ENCODE measurements at regions not wholly inside any gene's neighbourhood (a gene's known extent, or its start where the extent isn't known, plus 50 kb on each side); places are given as distances from the start of the nearest gene placed in this dataset.

- DNase-seq (ENCODE audit: low read depth), result no peak
- no peak for TF ChIP-seq CTCF (conservative IDR thresholded peaks at IDR 0.05; ENCODE audit: control insufficient read depth, insufficient read depth, low read depth, low read length)
- H3K4me3 ChIP-seq (ENCODE audit: control insufficient read depth, low read depth, low read length), result no peak overlapping the region
These were observed 289.5 kb upstream of the SLC30A5 start for GRCh38 chr5:68804343-68804742.

- no peak overlapping the region for H3K4me3 ChIP-seq (ENCODE audit: control insufficient read depth, low read depth, low read length)
- no peak for DNase-seq (ENCODE audit: low read depth)
- TF ChIP-seq CTCF (conservative IDR thresholded peaks at IDR 0.05; ENCODE audit: control insufficient read depth, insufficient read depth, low read depth, low read length), result no peak
These were observed 288.4 kb upstream of the SLC30A5 start for GRCh38 chr5:68805444-68805843.

- DNase-seq (ENCODE audit: low read depth), result no peak
- no peak for TF ChIP-seq CTCF (conservative IDR thresholded peaks at IDR 0.05; ENCODE audit: control insufficient read depth, insufficient read depth, low read depth, low read length)
- H3K4me3 ChIP-seq (ENCODE audit: control insufficient read depth, low read depth, low read length), result no peak overlapping the region
These were observed 276.2 kb upstream of the SLC30A5 start for GRCh38 chr5:68817632-68818031.

- no peak overlapping the region for H3K4me3 ChIP-seq (ENCODE audit: control insufficient read depth, low read depth, low read length)
- TF ChIP-seq CTCF (conservative IDR thresholded peaks at IDR 0.05; ENCODE audit: control insufficient read depth, insufficient read depth, low read depth, low read length), result no peak
- peak; percentile 21 for DNase-seq (ENCODE audit: low read depth)
These were observed 275.6 kb upstream of the SLC30A5 start for GRCh38 chr5:68818057-68818695.

GRCh38 chr5:68818870-68819269 is 274.9 kb upstream of the SLC30A5 start:
- DNase-seq (ENCODE audit: low read depth), result no peak
- no peak overlapping the region for H3K4me3 ChIP-seq (ENCODE audit: control insufficient read depth, low read depth, low read length)
- no peak for TF ChIP-seq CTCF (conservative IDR thresholded peaks at IDR 0.05; ENCODE audit: control insufficient read depth, insufficient read depth, low read depth, low read length)

- no peak overlapping the region for H3K4me3 ChIP-seq (ENCODE audit: control insufficient read depth, low read depth, low read length)
- TF ChIP-seq CTCF (conservative IDR thresholded peaks at IDR 0.05; ENCODE audit: control insufficient read depth, insufficient read depth, low read depth, low read length), result no peak
- no peak for DNase-seq (ENCODE audit: low read depth)
These were observed 272.8 kb upstream of the SLC30A5 start for GRCh38 chr5:68821056-68821455.

- no peak for TF ChIP-seq CTCF (conservative IDR thresholded peaks at IDR 0.05; ENCODE audit: control insufficient read depth, insufficient read depth, low read depth, low read length)
- no peak for DNase-seq (ENCODE audit: low read depth)
- H3K4me3 ChIP-seq (ENCODE audit: control insufficient read depth, low read depth, low read length), result no peak overlapping the region
These were observed 271.0 kb upstream of the SLC30A5 start for GRCh38 chr5:68822796-68823195.
